Erythroblast (primary cell): ENCODE measurements at regions not wholly inside any gene's neighbourhood (a gene's known extent, or its start where the extent isn't known, plus 50 kb on each side); places are given as distances from the start of the nearest gene placed in this dataset.

ENCODE experiments used
- GATA1 ChIP-seq: IDR thresholded peaks from 2 replicates; pipeline ENCODE4 v1.6.1; 2011; ENCODE audit warnings: low read depth, mild to moderate bottlenecking, control low read depth, low read length, moderate library complexity
- POLR2A ChIP-seq: IDR thresholded peaks from 2 replicates; pipeline ENCODE4 v1.6.1; 2011; ENCODE audit warnings: mild to moderate bottlenecking, low read length

DNA sequence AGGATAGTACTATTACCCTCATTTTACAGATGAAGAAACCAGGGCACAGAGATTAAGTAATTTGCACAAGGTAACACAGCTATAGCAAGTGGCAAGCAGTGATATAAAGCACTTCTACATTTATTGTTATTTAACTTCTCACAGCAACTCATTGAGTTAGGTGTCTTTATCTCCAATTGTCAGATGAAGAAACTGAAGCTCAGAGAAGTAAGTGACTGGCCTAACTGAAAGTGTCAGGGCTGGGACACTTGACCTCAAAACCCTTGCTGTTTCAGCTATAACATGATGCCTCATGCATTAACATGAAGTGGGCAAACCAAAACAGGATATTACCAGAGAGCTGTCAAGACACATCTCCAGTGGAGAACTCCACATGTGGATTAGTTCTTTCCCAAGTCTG, 65.8 kb upstream of the LEKR1 start:
- TF ChIP-seq POLR2A (no peak), GATA1 (no peak)
